M059J (cell line): ENCODE measurements at regions not wholly inside any gene's neighbourhood (a gene's known extent, or its start where the extent isn't known, plus 50 kb on each side); places are given as distances from the start of the nearest gene placed in this dataset.
"Not testable (repeated sequence)": the region's sequence is repeated elsewhere in the genome, so short reads cannot be mapped to it uniquely, and the experiment has no call there.

Source experiments
- DNase-seq: peaks from one replicate; pipeline ENCODE4 v3.0.0-alpha.2; 2012; ENCODE audit warnings: low read depth

GRCh38 chr12:19771858-19772257 is 332.6 kb downstream of the AEBP2 start:
- peak; percentile 81 for DNase-seq

DNA sequence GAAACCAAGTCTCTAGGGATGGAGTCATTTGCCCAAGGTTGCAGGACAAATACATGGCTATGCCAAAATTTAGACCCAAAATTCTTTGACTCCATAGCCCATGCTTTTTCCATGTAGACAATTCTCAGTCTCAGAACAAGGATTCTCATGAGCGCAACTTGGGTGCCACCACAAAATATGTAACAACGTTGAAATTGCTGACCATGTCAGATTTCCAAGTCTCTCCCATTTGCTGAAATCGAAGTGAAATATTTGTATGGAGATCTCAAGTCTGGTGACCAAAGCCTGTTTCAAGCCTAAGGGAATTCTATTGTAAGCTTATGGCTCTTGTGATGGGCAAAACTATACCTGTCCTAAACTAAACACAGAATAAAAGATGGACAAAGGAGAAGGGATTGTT is 333.5 kb downstream of the AEBP2 start:
- DNase-seq, result no peak

DNA sequence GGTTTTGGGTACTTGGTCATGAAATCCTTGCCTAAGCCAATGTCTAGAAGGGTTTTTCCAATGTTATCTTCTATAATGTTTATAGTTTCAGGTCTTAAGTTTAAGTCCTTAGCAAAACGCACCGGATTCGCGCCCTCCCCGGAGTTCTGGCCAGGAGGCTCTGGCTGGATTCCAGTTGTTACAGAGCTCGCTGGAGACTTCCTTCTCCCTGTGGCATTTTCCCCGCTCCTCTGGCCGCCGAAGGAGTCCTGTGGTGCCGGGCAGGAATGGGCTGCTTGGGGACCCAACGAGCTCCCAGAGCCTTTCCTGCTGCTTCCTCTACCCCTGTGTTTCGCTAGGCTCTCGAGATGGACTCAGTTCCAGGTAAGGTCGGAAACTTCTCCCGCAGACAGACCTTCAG is 335.9 kb downstream of the AEBP2 start:
- DNase-seq, result no peak

GRCh38 chr12:19775976-19776375 is 336.7 kb downstream of the AEBP2 start:
- DNase-seq, result not testable (repeated sequence)

GRCh38 chr12:19778172-19778571 is 338.9 kb downstream of the AEBP2 start:
- peak; percentile 60 for DNase-seq

GRCh38 chr12:19778797-19779196 is 339.5 kb downstream of the AEBP2 start:
- peak; percentile 45 for DNase-seq

GRCh38 chr12:19779395-19780056 is 340.2 kb downstream of the AEBP2 start:
- peak; percentile 63 for DNase-seq

DNA sequence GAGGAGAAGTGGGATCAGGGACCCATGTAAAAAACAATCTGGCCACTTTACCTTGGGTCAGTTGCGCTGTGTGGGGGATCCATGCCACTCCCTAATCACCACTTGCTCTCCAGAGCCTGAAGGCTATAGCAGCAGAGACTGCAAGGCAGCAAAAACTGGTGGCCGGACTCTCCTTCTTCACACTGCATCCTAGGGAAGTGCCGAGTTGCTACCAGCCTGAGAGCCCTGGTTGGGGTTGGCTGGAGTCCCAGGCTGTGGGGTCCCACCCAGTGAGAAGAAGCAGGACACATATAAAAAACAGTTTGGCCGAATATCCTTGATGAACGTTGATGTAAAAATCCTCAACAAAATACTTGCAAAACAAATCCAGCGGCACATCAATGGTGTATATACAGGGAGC is 341.2 kb downstream of the AEBP2 start:
- no peak for DNase-seq

DNA sequence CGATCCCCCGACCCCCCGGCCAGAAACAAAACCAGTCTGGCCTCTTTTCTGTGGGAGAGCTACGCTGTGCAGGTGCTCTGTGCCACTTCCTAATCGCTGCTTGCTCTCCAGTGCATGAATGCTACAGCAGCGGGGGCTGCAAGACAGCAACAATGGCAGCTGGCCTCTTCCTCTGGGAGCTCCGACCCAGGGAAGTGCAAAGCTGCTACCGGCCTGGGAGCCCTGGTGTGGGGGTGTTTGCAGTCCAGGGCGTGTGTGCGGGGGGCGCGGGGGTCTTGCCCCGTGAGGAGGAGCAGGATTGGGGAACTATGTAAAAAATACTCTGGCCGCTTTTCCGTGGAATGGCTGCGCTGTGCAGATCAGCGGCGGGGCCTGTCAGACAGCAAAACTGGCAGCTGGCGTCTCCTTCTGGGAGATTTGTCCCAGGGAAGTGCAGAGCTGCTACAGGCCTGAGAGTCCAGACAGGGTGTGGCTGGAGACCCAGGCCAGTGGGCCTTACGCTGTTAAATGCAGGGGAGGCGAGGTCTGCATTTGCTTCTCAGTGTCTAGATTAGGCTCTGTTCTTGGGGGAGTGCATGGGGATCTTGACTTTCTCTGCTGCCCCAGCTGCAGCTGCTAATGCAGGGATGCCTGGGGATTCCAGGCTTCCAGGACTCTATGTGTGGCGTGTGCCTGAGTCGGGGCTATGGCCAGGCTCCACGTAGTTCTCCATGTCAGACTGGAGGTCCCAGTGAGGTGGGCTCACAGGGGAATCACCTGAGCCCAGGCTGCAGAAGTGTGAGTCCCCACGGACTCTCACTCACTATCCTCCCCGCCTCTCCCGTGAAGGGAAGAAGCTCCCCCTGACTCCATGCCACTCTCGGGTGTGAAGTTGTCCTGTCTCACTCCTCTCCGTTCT is 344.5 kb downstream of the AEBP2 start:
- DNase-seq, result no peak

DNA sequence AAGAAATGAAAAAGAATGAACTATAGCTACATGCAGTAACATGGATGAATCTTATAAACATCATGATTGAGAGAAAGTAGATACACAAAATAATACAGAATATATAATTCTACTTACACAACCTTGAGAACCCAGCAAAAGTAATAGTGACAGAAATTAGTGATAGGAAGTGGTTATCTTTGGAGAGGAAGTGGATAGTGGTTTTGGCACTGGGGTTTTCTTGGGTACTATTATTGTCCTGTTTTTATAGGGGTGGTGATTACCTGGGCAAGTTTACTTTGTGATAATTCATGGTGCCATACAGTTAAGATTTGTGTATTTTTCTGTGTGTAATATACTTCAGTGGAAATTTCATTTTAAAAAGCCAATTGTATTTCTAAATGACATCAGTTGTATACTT is 352.7 kb downstream of the AEBP2 start:
- DNase-seq, result no peak

GRCh38 chr12:19794116-19794515 is 354.8 kb downstream of the AEBP2 start:
- DNase-seq, result peak; percentile 59

DNA sequence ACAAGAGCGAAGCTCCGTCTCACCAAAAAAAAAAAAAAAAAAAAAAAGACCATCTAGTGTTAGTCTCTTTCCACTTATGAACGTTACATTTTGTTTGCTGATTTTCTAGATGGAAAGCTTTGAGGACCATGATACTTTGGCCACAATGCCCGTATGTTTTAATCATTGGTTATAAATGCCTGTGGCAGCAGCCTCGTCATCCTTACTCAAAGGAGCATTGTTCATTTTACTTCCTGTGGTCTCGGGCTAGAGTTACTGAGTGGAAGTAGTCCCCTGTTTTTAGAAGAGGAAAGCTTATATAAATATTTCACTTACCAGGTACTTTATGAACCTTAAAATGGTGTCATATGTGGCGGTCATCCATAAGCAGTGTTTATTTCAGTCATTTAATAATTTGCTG is 359.9 kb downstream of the AEBP2 start:
- peak; percentile 92 for DNase-seq

- DNase-seq, result peak; percentile 85
Measured at GRCh38 chr12:19799895-19800602, 360.8 kb downstream of the AEBP2 start.

DNA sequence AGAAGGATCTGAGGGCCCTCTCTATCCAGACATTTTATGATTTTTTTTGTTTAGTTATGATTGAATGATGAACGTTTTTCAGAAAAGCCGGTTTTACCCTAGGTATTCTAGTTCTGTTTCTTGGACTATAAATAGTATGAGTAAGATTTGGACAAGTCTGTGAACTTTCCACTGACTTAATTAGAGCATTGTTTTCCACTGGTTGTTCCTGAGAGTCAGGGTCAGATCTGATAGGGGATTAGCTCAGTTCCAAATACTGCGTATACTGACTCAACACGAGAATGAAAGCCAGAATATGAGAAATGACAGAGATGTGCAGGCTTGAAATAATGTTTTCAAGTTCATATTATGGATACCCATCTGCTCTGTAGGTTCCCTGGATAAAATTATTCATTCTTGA is 361.6 kb downstream of the AEBP2 start:
- DNase-seq, result peak; percentile 87

DNA sequence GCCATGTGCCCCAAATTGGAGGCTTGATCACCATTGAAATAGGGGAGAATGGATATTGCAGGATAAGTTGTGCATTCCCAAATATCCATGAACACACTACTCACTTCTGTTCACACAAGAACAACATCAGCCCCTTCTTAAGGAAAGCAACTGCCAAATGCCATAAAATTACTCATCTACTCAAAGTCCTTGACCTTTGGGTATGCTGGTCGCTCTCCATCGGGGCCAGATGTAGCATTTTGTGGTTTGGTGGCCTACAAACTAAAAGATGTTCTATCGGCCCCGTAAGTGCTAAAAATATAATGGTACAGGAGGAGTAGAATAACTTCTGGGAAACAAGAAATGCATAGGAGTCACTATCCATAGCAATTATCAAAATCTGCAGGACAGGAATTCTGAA is 362.6 kb downstream of the AEBP2 start:
- peak; percentile 77 for DNase-seq

DNA sequence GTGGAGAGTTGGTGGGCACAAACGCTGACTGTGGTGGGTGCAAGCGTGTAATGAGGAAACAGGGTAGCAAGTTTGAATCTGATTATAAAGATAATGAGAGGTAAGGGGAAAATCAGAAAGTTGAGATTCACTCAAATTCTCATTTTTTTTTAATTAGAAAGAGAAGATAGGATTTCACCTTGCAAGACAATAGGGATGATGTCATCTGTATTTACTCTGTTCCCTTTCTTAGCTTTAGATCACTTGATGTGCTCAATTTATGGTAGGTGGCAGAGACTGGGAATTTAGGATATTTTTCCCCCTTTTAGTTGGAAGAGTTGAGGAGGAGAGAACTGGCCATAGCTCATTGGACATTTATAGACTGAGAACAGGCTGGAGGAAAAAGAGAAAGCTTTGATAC is 363.6 kb downstream of the AEBP2 start:
- no peak for DNase-seq

GRCh38 chr12:19804737-19805136 is 365.4 kb downstream of the AEBP2 start:
- no peak for DNase-seq

DNA sequence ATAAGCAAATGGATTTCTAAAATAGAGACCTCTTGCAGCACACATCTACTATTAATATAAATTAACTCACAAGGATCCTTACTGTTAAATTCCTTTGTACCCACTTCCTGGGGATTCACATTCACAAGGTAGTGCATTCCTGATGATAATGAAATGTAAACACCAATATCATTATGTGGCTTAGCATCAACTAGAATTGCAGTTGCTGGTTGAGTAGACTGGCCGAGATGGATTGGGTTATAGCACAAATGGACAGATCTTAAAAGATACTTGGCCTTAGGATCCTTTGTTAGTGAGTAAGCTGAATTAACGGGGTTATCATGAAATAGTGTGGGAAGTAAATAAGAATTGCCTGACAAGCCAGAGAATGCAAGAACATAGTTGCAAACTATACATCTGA is 369.1 kb downstream of the AEBP2 start:
- DNase-seq, result peak; percentile 56

DNA sequence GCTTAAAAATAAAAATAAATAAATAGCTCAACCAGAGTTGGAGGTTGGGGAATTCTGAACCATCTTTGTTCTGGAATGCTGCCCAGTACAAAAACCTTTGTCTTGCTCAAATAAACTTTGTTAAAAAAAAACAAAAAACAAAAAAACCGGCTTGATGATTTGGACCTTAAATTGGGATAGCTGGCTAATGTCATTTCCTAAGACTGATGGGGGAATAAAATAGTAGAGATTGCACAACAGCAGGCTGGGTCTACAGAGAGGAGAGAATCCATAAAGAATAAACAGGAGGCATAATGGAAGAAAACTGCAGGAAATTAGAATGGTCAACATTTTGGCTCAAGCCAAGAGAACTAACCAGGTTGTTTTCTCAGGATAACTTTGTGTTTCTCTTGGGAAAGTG is 370.9 kb downstream of the AEBP2 start:
- DNase-seq, result peak; percentile 21

DNA sequence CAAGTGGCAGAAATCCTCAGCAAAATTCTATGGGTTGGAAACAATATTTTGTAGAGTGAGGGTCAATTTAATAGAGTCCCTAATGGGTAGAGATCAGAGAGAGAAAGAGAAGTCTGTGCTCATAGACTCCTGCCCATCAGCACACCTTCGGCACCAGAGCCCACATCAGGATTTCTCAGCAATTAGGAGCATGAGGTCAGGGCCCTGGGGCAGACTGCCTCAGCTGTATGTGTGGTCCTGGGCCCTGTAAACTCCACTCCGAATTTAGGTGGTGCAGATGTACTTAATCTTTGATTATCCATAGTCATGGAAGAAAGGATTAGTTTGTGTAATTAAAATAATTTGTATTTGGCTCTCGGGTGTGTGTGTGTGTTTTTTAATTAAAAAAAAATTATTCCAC is 372.6 kb downstream of the AEBP2 start:
- no peak for DNase-seq

DNA sequence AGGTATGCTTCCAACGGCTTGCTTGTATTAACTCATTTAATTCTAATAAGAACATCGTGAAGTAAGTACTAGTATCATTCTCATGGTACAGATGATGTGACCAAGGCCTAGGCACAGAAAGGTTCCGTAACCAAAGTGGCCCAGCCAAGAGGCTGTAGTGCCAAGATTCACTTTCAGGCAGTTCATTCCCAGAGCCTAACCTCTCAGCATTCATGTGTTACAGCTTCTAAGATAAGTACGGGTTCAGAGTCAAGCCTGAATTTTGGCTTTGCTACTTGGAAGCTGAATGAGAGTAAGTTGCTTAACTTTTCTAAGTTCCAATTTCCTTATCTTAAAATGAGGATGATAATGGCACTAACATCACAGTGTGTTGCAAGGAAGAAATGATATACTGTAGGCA is 379.9 kb downstream of the AEBP2 start:
- DNase-seq, result no peak

DNA sequence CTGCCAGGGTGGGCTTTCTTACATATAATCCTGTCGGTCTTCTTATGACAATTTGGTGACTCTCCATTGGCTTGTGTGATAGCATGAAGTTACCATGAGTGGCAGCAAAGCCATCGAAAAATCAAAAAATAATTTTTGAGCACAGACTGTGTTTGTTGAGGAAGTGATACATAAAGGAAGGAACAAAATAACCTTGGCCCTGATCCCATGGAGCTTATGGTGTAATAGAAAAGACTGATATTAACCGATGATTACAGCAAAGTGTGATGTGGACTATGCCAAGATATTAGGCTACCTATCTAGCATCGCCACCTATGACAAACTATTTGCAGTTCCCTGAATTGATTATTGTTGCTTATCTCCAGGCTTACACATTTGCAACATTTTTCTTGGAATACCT is 383.2 kb downstream of the AEBP2 start:
- DNase-seq, result no peak

GRCh38 chr12:19823326-19823725 is 384.0 kb downstream of the AEBP2 start:
- DNase-seq, result not testable (repeated sequence)
